Thyroid gland (tissue), 4 donors: ENCODE measurements at regions not wholly inside any gene's neighbourhood (a gene's known extent, or its start where the extent isn't known, plus 50 kb on each side); places are given as distances from the start of the nearest gene placed in this dataset.
"Not testable (repeated sequence)": the region's sequence is repeated elsewhere in the genome, so short reads cannot be mapped to it uniquely, and the experiment has no call there.

Source experiments
- DNase-seq, 2 donors: peaks; one replicate each; pipeline ENCODE4 v3.0.0-alpha.2; 2019
- H3K27ac ChIP-seq, 3 donors: fragments of 200-600 bp; sonication (generic); 1 replicate in 2 of 3; 2 replicates in 1 of 3; pipeline ENCODE4 v1.5.1; 2016 to 2019; ENCODE audit warnings: mild to moderate bottlenecking in 1 of 3, moderate library complexity in 1 of 3
- H3K27me3 ChIP-seq: fragments of 200-600 bp; sonication (generic); one replicate; pipeline ENCODE4 v1.5.1; 2019
- H3K36me3 ChIP-seq, 2 donors: fragments of 200-600 bp; sonication (generic); one replicate each; pipeline ENCODE4 v1.5.1; 2016 to 2019
- H3K4me1 ChIP-seq, 2 donors: fragments of 200-600 bp; sonication (generic); one replicate each; pipeline ENCODE4 v1.5.1; 2017 to 2019
- H3K4me3 ChIP-seq, 3 donors: fragments of 200-600 bp; sonication (generic); replicated peaks in 1 of 3; 1 replicate in 2 of 3; 2 replicates in 1 of 3; pipeline ENCODE4 v1.5.1; 2016; ENCODE audit warnings: mild to moderate bottlenecking in 1 of 3
- H3K9me3 ChIP-seq: fragments of 200-600 bp; sonication (generic); one replicate; pipeline ENCODE4 v1.5.1; 2017
- POLR2A ChIP-seq, 2 donors: fragments of 450-650 bp; IDR thresholded peaks; one replicate each; pipeline ENCODE4 v1.6.1; 2017; ENCODE audit warnings: antibody characterized with exemption in 2 of 2, mild to moderate bottlenecking in 2 of 2, moderate library complexity in 1 of 2
- WGBS, 2 donors: methylation state at CpG; one replicate each; pipeline ENCODE4 v1.1.5; 2017; 5-methylcytosine and 5-hydroxymethylcytosine counted together
- intact Hi-C: fragments of 100-400 bp; cut with DNase I; formaldehyde crosslinking; loops from one replicate; pipeline ENCODE4 v1.15.1; 2023
- TF ChIP-seq, protein P1 (sequence below), 6 experiments: fragments of 200-600 bp in 3 of 6; fragments of 450-650 bp in 3 of 6; sonication (generic) in 3 of 6; IDR thresholded peaks; one replicate each; pipeline ENCODE4 v1.5.1; 2016 to 2019; ENCODE audit warnings: antibody characterized with exemption in 6 of 6, mild to moderate bottlenecking in 2 of 6, inconsistent platforms in 1 of 6, moderate library complexity in 1 of 6

DNA sequence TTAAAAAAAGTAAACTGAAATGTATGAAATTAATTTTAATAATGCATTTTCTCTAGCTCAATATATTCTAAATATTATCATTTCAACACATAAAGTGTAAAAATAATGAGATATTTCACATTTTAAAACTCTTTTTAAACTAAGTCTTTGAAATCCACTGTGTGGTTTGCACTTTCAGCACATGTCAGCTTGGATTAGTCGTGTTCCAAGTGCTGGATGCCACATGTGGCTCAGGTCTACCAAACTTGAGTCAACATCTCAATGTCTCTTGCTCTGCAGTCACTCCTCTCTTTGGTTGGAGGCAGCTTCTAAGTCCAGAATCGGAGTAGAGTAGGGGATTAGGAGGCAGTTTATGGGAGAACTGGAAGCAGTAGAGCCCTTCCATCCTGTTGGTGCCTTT is 173.7 kb upstream of the ANKRD55 start:
- no peak for DNase-seq
- Histone ChIP-seq H3K27me3 (no peaks in the 10 kb centered on the region), H3K27ac (no peak overlapping the region), H3K4me3 (no peak overlapping the region), H3K36me3 (no peaks in the 10 kb centered on the region), H3K9me3 (no peaks in the 10 kb centered on the region), H3K4me1 (peaks cover 10 to 14% of the 10 kb centered on the region in 2 donors)
- intact Hi-C loops: no loop called here
- TF ChIP-seq, protein P1, sequence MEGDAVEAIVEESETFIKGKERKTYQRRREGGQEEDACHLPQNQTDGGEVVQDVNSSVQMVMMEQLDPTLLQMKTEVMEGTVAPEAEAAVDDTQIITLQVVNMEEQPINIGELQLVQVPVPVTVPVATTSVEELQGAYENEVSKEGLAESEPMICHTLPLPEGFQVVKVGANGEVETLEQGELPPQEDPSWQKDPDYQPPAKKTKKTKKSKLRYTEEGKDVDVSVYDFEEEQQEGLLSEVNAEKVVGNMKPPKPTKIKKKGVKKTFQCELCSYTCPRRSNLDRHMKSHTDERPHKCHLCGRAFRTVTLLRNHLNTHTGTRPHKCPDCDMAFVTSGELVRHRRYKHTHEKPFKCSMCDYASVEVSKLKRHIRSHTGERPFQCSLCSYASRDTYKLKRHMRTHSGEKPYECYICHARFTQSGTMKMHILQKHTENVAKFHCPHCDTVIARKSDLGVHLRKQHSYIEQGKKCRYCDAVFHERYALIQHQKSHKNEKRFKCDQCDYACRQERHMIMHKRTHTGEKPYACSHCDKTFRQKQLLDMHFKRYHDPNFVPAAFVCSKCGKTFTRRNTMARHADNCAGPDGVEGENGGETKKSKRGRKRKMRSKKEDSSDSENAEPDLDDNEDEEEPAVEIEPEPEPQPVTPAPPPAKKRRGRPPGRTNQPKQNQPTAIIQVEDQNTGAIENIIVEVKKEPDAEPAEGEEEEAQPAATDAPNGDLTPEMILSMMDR (IDR thresholded peaks at IDR 0.05): no peak
- TF ChIP-seq POLR2A (IDR thresholded peaks at IDR 0.05): no peak
- WGBS, 2 donors: 89 to 91% methylated on average over 2 of the region's 2 CpGs

DNA sequence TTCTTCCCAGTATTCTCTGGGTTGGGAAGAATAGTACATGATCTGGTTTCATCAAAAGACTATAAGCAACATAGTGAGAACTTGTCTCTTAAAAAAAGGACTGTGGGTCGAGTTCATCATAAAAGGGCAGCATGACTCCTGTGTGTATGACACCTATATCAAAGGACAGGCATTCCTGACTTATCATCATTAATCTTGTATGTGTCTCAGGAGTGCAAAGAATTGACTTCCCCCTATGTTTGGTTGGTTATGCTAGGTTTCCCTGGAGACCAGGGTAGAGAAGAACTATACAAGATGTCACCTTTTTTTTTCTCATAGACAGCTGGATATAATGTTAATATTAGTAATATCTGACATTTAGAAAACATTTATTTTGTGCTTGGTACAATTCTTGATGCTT is 173.1 kb upstream of the ANKRD55 start:
- WGBS, 2 donors: 91 to 96% methylated on average over 1 of the region's 1 CpG

DNA sequence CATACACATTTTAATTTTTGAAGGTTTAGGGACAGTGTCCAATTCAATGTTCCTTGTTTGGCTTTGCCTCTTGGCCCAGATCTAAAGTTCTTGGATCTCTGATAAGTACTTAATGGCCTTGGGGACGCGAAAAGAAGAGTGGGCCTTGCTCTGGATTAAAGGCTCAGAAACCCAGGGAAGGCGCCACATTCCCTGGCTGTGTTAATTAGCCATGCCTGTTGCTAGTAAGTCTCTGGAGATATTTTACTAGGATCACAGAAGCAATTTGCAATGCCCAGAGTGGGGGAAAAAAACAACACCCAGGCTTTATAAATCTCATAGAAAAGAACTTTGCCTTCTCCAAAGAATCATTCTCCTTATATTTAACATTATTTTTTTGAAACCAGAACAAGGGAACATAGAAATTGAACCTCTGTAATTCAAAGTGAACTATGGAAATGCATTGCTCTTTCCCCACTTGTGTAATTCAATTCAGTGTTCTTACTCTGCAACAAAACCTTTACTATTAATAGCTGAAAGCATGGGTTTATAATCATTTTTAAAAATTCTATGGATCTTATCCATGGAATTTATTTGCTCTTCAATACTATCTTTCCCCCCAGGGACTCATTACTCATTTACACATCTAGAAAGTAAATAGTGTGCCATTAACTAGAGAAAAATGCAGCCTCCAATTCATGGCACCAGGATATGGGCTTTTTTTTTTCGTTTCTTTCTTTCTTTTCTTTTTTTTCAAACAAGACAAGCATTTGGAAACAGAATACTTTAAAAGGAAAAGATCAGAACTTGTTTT is 172.2 kb upstream of the ANKRD55 start:
- Histone ChIP-seq H3K4me3 (no peak overlapping the region), H3K27ac (no peak overlapping the region), H3K27me3 (no peaks in the 10 kb centered on the region), H3K4me1 (peaks cover 10 to 13% of the 10 kb centered on the region in 2 donors), H3K36me3 (no peaks in the 10 kb centered on the region), H3K9me3 (no peaks in the 10 kb centered on the region)
- no peak for TF ChIP-seq POLR2A (IDR thresholded peaks at IDR 0.05)
- TF ChIP-seq, protein P1 (IDR thresholded peaks at IDR 0.05): no peak
- no peak for DNase-seq
- intact Hi-C loops: no loop called here
- WGBS, 2 donors: 80 to 82% methylated on average over 4 of the region's 4 CpGs

More for the DNA sequence above, 173.1 kb upstream of the ANKRD55 start:
- no peak for DNase-seq
- no peak overlapping the region for H3K4me3 ChIP-seq
- TF ChIP-seq, protein P1 (IDR thresholded peaks at IDR 0.05): no peak
- no peak for TF ChIP-seq POLR2A (IDR thresholded peaks at IDR 0.05)
- H3K36me3 ChIP-seq: no peaks in the 10 kb centered on the region
- intact Hi-C loops: no loop called here
- H3K9me3 ChIP-seq: no peaks in the 10 kb centered on the region
- no peak overlapping the region for H3K27ac ChIP-seq
- peaks cover 10 to 13% of the 10 kb centered on the region in 2 donors for H3K4me1 ChIP-seq
- H3K27me3 ChIP-seq: no peaks in the 10 kb centered on the region

DNA sequence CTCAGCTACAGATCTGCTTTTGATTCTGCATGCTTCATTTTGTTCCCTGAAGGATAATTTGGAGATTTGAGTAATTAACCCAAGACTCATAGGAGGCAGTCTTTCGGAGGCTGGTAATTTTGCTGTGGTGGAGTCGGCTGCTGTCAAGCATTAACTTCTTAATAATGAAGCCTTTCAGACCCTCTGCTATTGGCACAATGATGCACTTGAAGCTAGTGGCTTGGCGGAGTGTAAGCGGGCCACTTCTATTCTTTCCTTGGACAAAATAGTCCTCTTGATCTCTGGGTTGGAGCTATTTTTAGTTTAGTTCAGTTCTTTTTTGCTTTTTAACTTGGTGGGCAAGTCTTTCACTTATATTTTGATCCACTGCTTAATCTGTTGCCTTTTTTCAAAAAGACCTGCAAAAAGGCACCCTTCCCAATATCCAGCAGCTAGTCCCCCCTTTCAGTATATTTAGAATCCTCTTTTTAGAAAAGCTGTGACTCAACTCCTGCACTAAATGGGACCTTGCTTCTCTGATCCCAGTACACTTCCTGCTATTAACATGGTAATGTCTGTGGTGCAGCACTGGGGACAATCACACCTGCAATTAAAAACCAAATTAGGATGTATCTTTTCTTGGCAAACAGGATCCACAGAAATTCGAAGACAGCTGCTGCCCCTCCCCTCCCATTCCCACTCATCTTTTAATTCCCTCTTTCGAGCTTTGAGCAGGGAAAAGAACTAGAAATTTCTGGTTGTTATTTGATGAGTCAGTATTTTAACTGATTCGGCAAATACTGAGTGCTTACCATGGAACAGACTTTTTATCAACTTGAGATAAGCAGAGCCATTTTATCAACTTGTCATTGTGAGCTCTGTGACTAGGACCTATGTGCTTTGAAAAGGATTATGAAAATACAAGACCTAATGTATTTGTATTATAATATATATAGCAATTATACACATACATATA is 169.4 kb upstream of the ANKRD55 start:
- no peaks in the 10 kb centered on the region for H3K9me3 ChIP-seq
- peaks cover 8 to 10% of the 10 kb centered on the region in 2 donors for H3K4me1 ChIP-seq
- intact Hi-C loops: no loop called here
- no peaks in the 10 kb centered on the region for H3K36me3 ChIP-seq
- TF ChIP-seq POLR2A (IDR thresholded peaks at IDR 0.05): no peak
- TF ChIP-seq, protein P1 (IDR thresholded peaks at IDR 0.05): no peak
- peak overlapping the region; percentile 26 to 62 (median 50) for H3K27ac ChIP-seq
- WGBS, 2 donors: 28 to 29% methylated on average over 7 of the region's 7 CpGs
- no peaks in the 10 kb centered on the region for H3K27me3 ChIP-seq
- peak; percentile 52 to 64 for DNase-seq
- H3K4me3 ChIP-seq: no peak overlapping the region

DNA sequence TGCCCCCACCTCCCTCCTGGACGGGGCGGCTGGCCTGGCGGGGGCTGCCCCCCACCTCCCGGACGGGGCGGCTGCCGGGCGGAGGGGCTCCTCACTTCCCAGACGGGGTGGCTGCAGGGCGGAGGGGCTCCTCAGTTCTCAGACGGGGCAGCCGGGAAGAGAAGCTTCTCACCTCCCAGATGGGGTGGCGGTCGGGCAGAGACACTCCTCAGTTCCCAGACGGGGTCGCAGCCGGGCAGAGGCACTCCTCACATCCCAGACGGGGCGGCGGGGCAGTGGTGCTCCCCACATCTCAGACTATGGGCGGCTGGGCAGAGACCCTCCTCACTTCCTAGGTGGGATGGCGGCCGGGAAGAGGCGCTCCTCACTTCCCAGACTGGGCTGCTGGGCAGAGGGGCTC is 164.7 kb upstream of the ANKRD55 start:
- H3K27me3 ChIP-seq, H3K27ac ChIP-seq, intact Hi-C loops, H3K9me3 ChIP-seq, H3K4me1 ChIP-seq, H3K36me3 ChIP-seq, DNase-seq, H3K4me3 ChIP-seq: not testable (repeated sequence)
- WGBS, 2 donors: 96 to 98% methylated on average over 8 of the region's 24 CpGs
